GM04503 (cell line): ENCODE measurements at regions not wholly inside any gene's neighbourhood (a gene's known extent, or its start where the extent isn't known, plus 50 kb on each side); places are given as distances from the start of the nearest gene placed in this dataset.
A peak's percentile ranks its signal among the peaks of the same experiment; 100 is the strongest.

Experiments used
- DNase-seq: peaks from one replicate; pipeline ENCODE4 v3.0.0-alpha.2; 2012; ENCODE audit warnings: low read depth

GRCh38 chr2:12931186-12931844 is 214.6 kb downstream of the TRIB2 start:
- no peak for DNase-seq

DNA sequence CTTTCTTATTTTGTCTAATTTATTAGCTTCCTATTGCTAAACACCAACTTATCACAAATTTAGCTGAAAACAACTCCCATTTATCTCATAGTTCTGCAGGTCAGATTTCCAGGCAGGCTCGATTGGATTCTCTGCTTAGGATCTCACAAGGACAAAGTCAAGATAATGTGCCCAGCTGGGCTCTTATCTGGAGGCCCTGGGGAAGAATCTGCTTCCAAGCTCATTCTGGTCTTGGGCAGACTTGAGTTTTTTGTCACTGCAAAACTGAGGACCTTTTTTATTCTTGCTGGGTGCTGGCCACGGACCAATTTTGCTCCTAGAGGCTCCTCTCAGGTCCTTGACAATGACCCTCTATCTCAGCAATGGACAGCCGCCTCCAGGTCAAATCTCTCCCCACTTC is 215.5 kb downstream of the TRIB2 start:
- no peak for DNase-seq

GRCh38 chr2:12934146-12934756 is 217.5 kb downstream of the TRIB2 start:
- DNase-seq = no peak

- no peak for DNase-seq
Measured at GRCh38 chr2:12935222-12935621, 218.5 kb downstream of the TRIB2 start.

DNA sequence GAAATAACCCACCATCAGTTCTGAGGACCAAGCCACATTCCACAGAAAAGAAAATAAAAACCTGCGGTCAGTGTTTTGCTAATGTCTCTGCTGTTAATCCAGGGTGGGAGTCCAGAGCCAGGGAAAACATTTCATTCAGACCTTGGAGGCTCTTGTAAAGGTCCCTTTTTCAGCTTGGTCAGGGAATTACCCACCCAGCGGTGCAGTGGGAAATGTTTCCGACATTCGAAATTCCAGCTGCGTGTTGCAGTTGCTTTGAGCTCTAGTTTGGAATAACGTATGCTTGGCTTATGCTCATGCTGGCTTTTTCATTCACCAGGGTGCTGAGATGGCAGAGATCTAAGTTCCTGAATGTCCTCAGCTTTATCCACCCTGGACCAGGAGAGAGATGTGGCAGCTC is 219.1 kb downstream of the TRIB2 start:
- DNase-seq = no peak

- DNase-seq = no peak
Measured at GRCh38 chr2:12941203-12941602, 224.5 kb downstream of the TRIB2 start.

GRCh38 chr2:12948231-12948960 is 231.7 kb downstream of the TRIB2 start:
- no peak for DNase-seq

GRCh38 chr2:12948961-12949353 is 232.2 kb downstream of the TRIB2 start:
- DNase-seq = no peak

DNA sequence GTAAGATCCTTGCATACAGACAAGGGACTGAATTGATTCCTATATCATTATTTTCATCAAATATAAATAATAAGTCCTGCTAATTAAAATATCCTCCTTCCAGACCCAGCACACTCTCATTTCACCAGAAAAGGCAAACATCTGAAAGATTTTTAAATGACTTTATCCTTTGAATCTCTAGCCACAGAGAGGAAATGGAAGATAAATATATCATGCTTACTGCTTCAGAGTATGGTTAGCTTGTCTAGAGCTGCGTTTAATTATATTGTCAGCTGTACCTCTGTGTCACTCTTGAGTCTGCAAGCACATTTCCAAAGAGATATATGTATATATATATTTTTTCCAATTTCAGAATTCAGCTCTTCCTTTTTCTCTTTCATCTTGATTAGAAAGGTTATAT is 232.7 kb downstream of the TRIB2 start:
- no peak for DNase-seq

DNA sequence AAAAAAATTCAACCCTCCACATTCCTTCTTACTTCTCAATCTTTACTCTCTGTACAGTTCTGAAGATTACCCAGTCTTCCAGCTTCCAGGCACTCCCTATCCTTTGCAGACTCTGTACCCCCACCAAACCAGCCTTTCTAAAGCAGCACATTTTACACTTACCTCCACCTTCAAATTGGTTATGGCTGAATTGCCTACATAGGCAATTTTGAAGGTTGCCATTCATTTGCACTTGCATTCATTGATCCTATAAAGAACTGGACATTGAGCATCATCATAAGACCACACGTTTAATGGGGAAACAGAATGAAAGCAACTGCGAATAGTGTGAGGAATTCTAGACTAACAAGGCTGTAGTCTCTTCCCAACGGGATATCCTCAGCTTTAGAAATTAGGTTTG is 233.4 kb downstream of the TRIB2 start:
- no peak for DNase-seq

GRCh38 chr2:12950957-12951656 is 234.4 kb downstream of the TRIB2 start:
- DNase-seq = peak; percentile 75

GRCh38 chr2:12951657-12951973 is 234.9 kb downstream of the TRIB2 start:
- DNase-seq = no peak

DNA sequence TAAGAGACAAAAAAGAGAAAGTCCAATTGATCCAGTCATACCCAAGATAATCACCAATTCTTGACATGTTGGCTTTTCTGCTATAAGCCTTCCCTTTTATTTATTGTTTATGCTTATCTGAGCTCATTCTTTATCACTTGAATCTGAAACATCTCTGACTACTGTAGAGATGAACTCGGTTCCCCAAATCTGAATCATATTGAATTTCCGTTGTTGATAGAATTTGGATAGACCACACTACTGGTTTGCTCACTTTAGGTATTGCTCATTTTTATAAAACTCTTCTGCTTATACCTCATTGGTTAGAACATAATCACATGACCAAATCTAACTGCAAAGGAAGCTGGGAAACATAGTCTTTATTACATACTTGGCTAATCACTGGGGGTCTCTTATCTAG is 236.9 kb downstream of the TRIB2 start:
- no peak for DNase-seq

- no peak for DNase-seq
Measured at GRCh38 chr2:12955864-12956263, 239.1 kb downstream of the TRIB2 start.

DNA sequence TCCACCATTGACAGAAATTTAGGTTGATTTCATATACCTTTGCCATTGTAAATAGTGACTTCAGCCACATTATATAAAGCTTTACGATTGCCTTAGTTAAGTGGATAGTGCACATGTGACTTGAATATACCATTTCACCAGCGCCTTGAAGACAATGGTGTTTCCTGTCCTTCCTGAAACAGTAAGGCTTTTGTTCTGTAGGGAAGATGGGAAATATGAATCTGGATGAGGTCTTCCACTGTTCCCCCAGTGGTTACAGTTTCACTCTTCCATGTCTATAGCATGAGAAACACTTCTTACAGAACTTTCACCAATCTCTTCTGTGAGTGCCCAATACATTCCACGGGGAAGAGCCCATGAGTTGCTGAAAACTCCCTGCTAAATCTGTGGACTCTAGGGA is 240.5 kb downstream of the TRIB2 start:
- DNase-seq = no peak

DNA sequence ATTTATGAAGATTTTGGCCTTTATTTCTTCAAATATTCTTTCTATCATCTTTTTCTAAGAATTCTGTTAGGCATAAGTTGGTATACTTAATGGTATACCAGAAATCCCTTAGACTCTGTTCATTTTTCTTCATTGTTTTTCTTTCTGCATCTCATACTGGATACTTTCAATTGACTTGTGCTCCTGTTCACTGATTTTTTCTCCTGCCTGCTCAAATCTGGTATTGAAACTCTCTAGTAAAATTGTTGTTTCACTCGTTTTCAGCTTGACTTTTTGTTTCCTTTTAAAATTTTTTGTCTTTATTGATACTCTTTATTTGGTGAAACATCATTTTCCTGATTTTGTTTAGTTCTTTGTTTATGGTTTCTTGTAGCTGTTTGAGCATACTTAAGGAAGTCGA is 243.2 kb downstream of the TRIB2 start:
- DNase-seq = no peak

DNA sequence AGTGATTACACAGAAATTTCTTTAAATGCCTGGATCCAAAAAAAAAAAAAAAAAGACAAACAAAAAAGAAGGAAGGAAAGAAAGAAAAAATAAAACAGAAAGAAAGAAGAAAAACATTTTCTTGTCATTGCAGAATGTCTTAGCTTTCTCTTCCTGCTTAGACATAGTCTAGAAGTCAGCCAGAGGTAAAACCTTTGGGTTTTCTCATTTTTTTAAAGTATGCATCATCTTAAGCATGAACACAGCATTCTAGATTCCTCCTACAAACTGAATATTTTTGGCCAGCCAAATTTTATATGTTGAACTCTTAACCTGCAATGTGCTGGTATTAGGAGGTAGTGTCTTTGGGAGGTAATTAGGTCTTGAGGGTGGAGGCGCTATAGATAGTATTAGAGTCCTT is 243.9 kb downstream of the TRIB2 start:
- no peak for DNase-seq

GRCh38 chr2:12964904-12965539 is 248.3 kb downstream of the TRIB2 start:
- DNase-seq = no peak

DNA sequence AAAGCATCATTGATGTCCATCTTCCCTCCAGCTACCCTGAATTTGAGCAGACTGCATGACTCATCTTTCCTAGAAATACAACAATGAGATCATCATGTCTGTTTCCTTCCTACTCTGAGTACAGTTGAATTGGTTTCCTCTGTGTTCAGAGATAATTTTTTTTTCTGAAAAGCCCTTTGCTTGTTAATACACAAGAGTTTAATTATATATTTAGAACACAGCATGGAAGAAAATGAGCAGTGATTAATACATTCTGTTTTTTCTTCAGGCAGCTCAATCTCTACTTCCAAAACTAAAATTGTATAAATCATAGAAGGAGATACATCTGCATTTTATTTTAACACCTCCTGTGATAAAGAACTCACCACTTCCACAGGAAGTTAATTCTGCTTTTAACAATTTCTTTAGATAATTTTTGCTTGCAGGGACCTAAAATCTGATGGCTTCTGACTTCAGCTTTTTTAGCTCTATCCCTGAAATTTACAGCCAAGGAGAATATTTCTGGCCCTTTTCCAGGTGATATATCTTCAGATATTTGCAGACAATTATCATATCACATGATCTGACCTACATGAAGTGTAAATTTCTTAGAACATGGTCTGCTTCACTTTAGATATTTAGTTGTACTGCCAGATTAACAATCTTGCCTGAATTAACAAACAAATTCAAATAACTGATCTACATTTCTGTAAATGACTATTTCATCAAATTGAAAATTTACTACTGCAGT is 249.0 kb downstream of the TRIB2 start:
- DNase-seq = no peak

DNA sequence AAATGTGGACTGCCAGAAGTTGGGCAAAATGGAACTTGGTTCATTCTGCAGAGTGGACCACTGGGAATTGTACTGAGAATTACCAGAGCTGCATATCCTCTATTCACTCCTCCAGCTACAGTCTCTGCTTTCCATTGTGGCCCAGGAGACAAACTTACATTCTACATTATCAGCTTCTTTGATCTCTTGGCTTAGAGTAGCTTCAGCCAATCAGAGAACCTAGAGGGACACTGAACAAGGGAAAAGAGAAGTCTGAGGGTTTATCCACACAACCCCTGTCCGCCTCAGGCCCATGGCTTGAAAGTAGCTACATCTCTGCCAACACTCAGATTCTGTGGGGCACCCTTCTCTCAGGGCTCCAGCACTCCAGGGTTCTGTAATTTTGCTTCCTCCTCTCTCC is 251.1 kb downstream of the TRIB2 start:
- no peak for DNase-seq

DNA sequence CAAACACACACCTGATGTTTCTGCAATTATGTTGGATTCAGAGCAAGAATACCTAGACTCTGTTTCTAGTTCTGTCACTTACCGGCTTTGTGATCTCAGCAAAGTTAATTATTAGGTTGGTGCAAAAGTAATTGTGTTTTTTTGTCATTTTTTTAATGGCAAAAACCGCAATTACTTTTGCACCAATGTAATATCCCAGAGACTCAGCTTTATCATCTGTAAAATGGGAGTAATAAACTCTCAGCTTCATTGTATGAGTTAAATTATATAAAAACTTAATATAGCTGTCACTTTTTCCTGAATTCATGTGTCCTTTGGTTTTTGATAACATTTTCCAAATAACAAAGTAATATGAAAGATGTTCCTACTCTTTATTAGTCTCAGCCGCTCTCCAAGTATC is 251.7 kb downstream of the TRIB2 start:
- no peak for DNase-seq

GRCh38 chr2:12970861-12971260 is 254.1 kb downstream of the TRIB2 start:
- DNase-seq = peak; percentile 61
